GM23248 (cell line): ENCODE measurements at regions not wholly inside any gene's neighbourhood (a gene's known extent, or its start where the extent isn't known, plus 50 kb on each side); places are given as distances from the start of the nearest gene placed in this dataset.

Source experiments
- EZH2 ChIP-seq: fragments of 200-600 bp; sonication (generic); IDR thresholded peaks from 2 replicates; pipeline ENCODE4 v1.6.1; 2018; ENCODE audit warnings: antibody characterized with exemption, mild to moderate bottlenecking; ENCODE audit not compliant: insufficient read depth, poor library complexity, severe bottlenecking
- EZH2phosphoT487 ChIP-seq: fragments of 200-600 bp; sonication (generic); IDR thresholded peaks from 2 replicates; pipeline ENCODE4 v1.6.1; 2018; ENCODE audit warnings: antibody characterized with exemption, moderate library complexity, mild to moderate bottlenecking, low read depth; ENCODE audit not compliant: insufficient read depth

DNA sequence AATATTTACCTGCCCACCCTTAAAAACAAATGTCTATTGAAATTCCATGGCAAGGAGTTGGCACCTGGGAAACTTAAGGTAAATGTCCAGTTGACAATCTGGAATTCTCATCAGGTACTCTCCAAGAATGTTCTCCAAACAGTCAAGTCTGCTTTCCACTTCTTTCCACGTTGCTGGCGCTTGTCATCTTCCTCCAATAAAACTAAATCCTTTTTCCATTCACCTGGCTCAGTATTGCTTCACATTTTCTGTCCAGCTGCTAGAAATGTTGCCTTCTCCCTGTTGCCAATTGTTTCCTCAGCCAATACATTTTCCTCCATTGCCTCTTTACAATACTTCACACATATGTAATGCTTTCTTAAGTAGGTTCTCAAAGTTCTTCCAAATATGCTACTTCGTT, 1288.1 kb upstream of the MAP3K7 start:
- TF ChIP-seq EZH2phosphoT487, result no peak
- no peak for TF ChIP-seq EZH2
